GM21529 (cell line): ENCODE measurements at regions not wholly inside any gene's neighbourhood (a gene's known extent, or its start where the extent isn't known, plus 50 kb on each side); places are given as distances from the start of the nearest gene placed in this dataset.

Experiments used
- ATAC-seq: cut with Tn5 transposase; IDR thresholded peaks from one replicate; pipeline ENCODE4 v1.9.1; 2021; ENCODE audit not compliant: unreplicated experiment

- ATAC-seq = no peak
Measured at GRCh38 chr22:34135749-34136148, 215.5 kb upstream of the LARGE1 start.

GRCh38 chr22:34150023-34150422 lies 229.7 kb upstream of the LARGE1 start:
- ATAC-seq = no peak

- ATAC-seq = no peak
Measured at GRCh38 chr22:34159491-34159890, 239.2 kb upstream of the LARGE1 start.

- ATAC-seq = no peak
Measured at GRCh38 chr22:34160141-34160783, 240.0 kb upstream of the LARGE1 start.

- no peak for ATAC-seq
Measured at GRCh38 chr22:34161431-34162123, 241.3 kb upstream of the LARGE1 start.

GRCh38 chr22:34198976-34199375 lies 278.7 kb upstream of the LARGE1 start:
- no peak for ATAC-seq

GRCh38 chr22:34210301-34210700 lies 290.0 kb upstream of the LARGE1 start:
- no peak for ATAC-seq

GRCh38 chr22:34214372-34214771 lies 294.1 kb upstream of the LARGE1 start:
- no peak for ATAC-seq

GRCh38 chr22:34225278-34225677 lies 305.0 kb upstream of the LARGE1 start:
- ATAC-seq = no peak

GRCh38 chr22:34236527-34236926 lies 316.3 kb upstream of the LARGE1 start:
- ATAC-seq = no peak

GRCh38 chr22:34239421-34239820 lies 319.1 kb upstream of the LARGE1 start:
- ATAC-seq = no peak

GRCh38 chr22:34243023-34243422 lies 322.7 kb upstream of the LARGE1 start:
- no peak for ATAC-seq

- ATAC-seq = no peak
Measured at GRCh38 chr22:34255042-34255441, 334.8 kb upstream of the LARGE1 start.

GRCh38 chr22:34278121-34278520 lies 357.8 kb upstream of the LARGE1 start:
- ATAC-seq = no peak

- no peak for ATAC-seq
Measured at GRCh38 chr22:34281738-34282137, 361.5 kb upstream of the LARGE1 start.

- ATAC-seq = no peak
Measured at GRCh38 chr22:34283844-34284243, 363.6 kb upstream of the LARGE1 start.

- ATAC-seq = no peak
Measured at GRCh38 chr22:34293324-34293723, 373.0 kb upstream of the LARGE1 start.

- no peak for ATAC-seq
Measured at GRCh38 chr22:34294476-34294875, 374.2 kb upstream of the LARGE1 start.

GRCh38 chr22:34294986-34295385 lies 374.7 kb upstream of the LARGE1 start:
- ATAC-seq = no peak

GRCh38 chr22:34296461-34296860 lies 376.2 kb upstream of the LARGE1 start:
- ATAC-seq = no peak

GRCh38 chr22:34297536-34298120 lies 377.4 kb upstream of the LARGE1 start:
- ATAC-seq = no peak

- ATAC-seq = no peak
Measured at GRCh38 chr22:34299496-34299895, 379.2 kb upstream of the LARGE1 start.
